Heart left ventricle (tissue), 16 donors: ENCODE measurements at regions not wholly inside any gene's neighbourhood (a gene's known extent, or its start where the extent isn't known, plus 50 kb on each side); places are given as distances from the start of the nearest gene placed in this dataset.

Source experiments
- ATAC-seq, 4 donors: fragments of 200-7000 bp; cut with Tn5 transposase; one replicate each; pipeline ENCODE4 v1.9.1; 2020 to 2022; ENCODE audit warnings: moderate library complexity in 4 of 4, mild to moderate bottlenecking in 3 of 4, moderate number of reproducible peaks in 1 of 4
- DNase-seq, 5 donors: peaks; one replicate each; pipeline ENCODE4 v3.0.0-alpha.2; 2020
- H3K27ac ChIP-seq, 12 donors: fragments of 200-600 bp; sonication (generic) in 4 of 12; one replicate each; pipeline versions ENCODE4 v1.5.0 to v1.8.0; 2016 to 2022; ENCODE audit warnings: mild to moderate bottlenecking in 2 of 12
- H3K27me3 ChIP-seq, 9 donors: fragments of 200-600 bp; sonication (generic) in 2 of 9; one replicate each; pipeline versions ENCODE4 v1.5.1 to v1.8.0; 2016 to 2022; ENCODE audit warnings: mild to moderate bottlenecking in 3 of 9
- H3K36me3 ChIP-seq, 9 donors: fragments of 200-600 bp; sonication (generic) in 2 of 9; one replicate each; pipeline versions ENCODE4 v1.5.0 to v1.8.0; 2018 to 2022; ENCODE audit warnings: mild to moderate bottlenecking in 2 of 9
- H3K4me1 ChIP-seq, 12 donors: fragments of 200-600 bp; sonication (generic) in 4 of 12; one replicate each; pipeline versions ENCODE4 v1.5.0 to v1.8.0; 2016 to 2022; ENCODE audit warnings: mild to moderate bottlenecking in 3 of 12
- H3K4me3 ChIP-seq, 12 donors: fragments of 200-600 bp; sonication (generic) in 4 of 12; one replicate each; pipeline versions ENCODE4 v1.5.0 to v1.8.0; 2017 to 2022; ENCODE audit warnings: mild to moderate bottlenecking in 9 of 12, moderate library complexity in 4 of 12
- H3K9me3 ChIP-seq, 12 donors: fragments of 200-600 bp; sonication (generic) in 4 of 12; one replicate each; pipeline versions ENCODE4 v1.5.0 to v1.8.0; 2016 to 2022; ENCODE audit warnings: mild to moderate bottlenecking in 1 of 12
- CTCF ChIP-seq, 12 donors: fragments of 200-600 bp; sonication (generic) in 4 of 12; IDR thresholded peaks; one replicate each; pipeline versions ENCODE4 v1.5.0 to v1.8.0; 2018 to 2022; ENCODE audit warnings: antibody characterized with exemption in 12 of 12, mild to moderate bottlenecking in 5 of 12
- POLR2A ChIP-seq, 2 donors: fragments of 450-650 bp; IDR thresholded peaks; one replicate each; pipeline ENCODE4 v1.6.1; 2017; ENCODE audit warnings: antibody characterized with exemption in 2 of 2, mild to moderate bottlenecking in 2 of 2, moderate library complexity in 2 of 2
- WGBS, 4 donors: extraction: QIAGEN DNeasy Blood & Tissue Kit in 2 of 4; methylation state at CpG; one replicate each; pipeline versions ENCODE4 v1.1.5 to v1.1.7; 2013 to 2018; 5-methylcytosine and 5-hydroxymethylcytosine counted together
- intact Hi-C, 10 donors: fragments of 100-400 bp; cut with DNase I; formaldehyde crosslinking; loops; one replicate each; pipeline versions ENCODE4 v1.11.1 to v1.14.2; 2022
- donor health status: ischemic (EF 13 %, LVEDD 7.1; RV severe dilation, severe dysfunction).
- donor health status: healthy with polysubstance abuse.
- donor health status: DM: no; HTN: yes; CAD: no.
- donor health status: DM: no; HTN: no; CAD: no.
- donor health status: ischemic (EF 25% LVEDD 6.9; RV normal size, moderate dysfunction).
- donor health status: ischemic (EF 25% LVEDD 5.7; RV mildly dilated, moderate dysfunction).
- donor health status: healthy.
- donor health status: DM: yes; HTN: yes; CAD: no.
- donor health status: ischemic (EF 35%, LVEDD 5.7; RV mildly dilated, moderate dysfunction).
- donor health status: nonischemic (EF 11% LVEDD 7.7; RV severe dilation, severe dysfunction).
- donor health status: DM: yes; HTN: yes; CAD: no.
- donor health status: PGD.
- donor health status: ischemic (EF 29% LVEDD 5.4; RV normal size, mild dysfunction).
- donor health status: nonischemic (EF 23%, LVEDD 6.1; RV moderate dilation, normal function).

GRCh38 chr4:38306482-38307071, 346.4 kb downstream of the PTTG2 start:
- intact Hi-C loops = no loop called here
- WGBS, 4 donors = 29 to 45% (median 37%) methylated on average over 3 of the region's 3 CpGs
- no peaks in the 10 kb centered on the region for H3K36me3 ChIP-seq
- no peaks in the 10 kb centered on the region for H3K27me3 ChIP-seq
- H3K27ac ChIP-seq = peak overlapping the region in 1 of 12 donors; percentile 8
- peaks cover 0 to 10% (median 0%) of the 10 kb centered on the region in 12 donors for H3K9me3 ChIP-seq
- no peak for TF ChIP-seq POLR2A (IDR thresholded peaks at IDR 0.05)
- TF ChIP-seq CTCF (IDR thresholded peaks at IDR 0.05) = no peak
- no peak overlapping the region for H3K4me3 ChIP-seq
- no peak for DNase-seq
- ATAC-seq = no peak
- H3K4me1 ChIP-seq = peaks cover 0 to 14% (median 0%) of the 10 kb centered on the region in 12 donors

- Histone ChIP-seq H3K4me3 (no peak overlapping the region), H3K27ac (no peak overlapping the region), H3K27me3 (no peaks in the 10 kb centered on the region), H3K4me1 (peaks cover 0 to 14% (median 0%) of the 10 kb centered on the region in 12 donors), H3K36me3 (no peaks in the 10 kb centered on the region), H3K9me3 (peaks cover 0 to 4% (median 0%) of the 10 kb centered on the region in 12 donors)
- TF ChIP-seq CTCF (IDR thresholded peaks at IDR 0.05) = no peak
- ATAC-seq = no peak
- intact Hi-C loops = no loop called here
- WGBS, 4 donors = 52 to 59% (median 53%) methylated on average over 5 of the region's 5 CpGs
- no peak for DNase-seq
Measured at GRCh38 chr4:38308728-38309311, 348.6 kb downstream of the PTTG2 start.

- intact Hi-C loops = no loop called here
- peaks cover 0 to 21% (median 0%) of the 10 kb centered on the region in 12 donors for H3K4me1 ChIP-seq
- no peaks in the 10 kb centered on the region for H3K27me3 ChIP-seq
- no peak overlapping the region for H3K4me3 ChIP-seq
- peaks cover 0 to 4% (median 0%) of the 10 kb centered on the region in 12 donors for H3K9me3 ChIP-seq
- ATAC-seq (no peak), DNase-seq (no peak)
- H3K36me3 ChIP-seq = no peaks in the 10 kb centered on the region
- 87 to 97% (median 94%) methylated on average over 1 of the region's 1 CpG for WGBS, 4 donors
- TF ChIP-seq CTCF (IDR thresholded peaks at IDR 0.05) = no peak
- no peak for TF ChIP-seq POLR2A (IDR thresholded peaks at IDR 0.05)
- H3K27ac ChIP-seq = no peak overlapping the region
Measured at GRCh38 chr4:38309471-38309870, 349.3 kb downstream of the PTTG2 start.

- peaks cover 0 to 4% (median 0%) of the 10 kb centered on the region in 12 donors for H3K9me3 ChIP-seq
- no peaks in the 10 kb centered on the region for H3K27me3 ChIP-seq
- no peak for TF ChIP-seq POLR2A (IDR thresholded peaks at IDR 0.05)
- TF ChIP-seq CTCF (IDR thresholded peaks at IDR 0.05) = no peak
- intact Hi-C loops = loop anchor here in 5 of 10 donors (10.0 kb wide), 4 partner anchors 126 to 424 kb away; no protein-coding TSS in a partner anchor
- ATAC-seq = no peak
- DNase-seq = no peak
- 66 to 79% (median 73%) methylated on average over 4 of the region's 4 CpGs for WGBS, 4 donors
- no peaks in the 10 kb centered on the region for H3K36me3 ChIP-seq
- H3K4me3 ChIP-seq = no peak overlapping the region
- H3K27ac ChIP-seq = peak overlapping the region in 1 of 12 donors; percentile 32
- H3K4me1 ChIP-seq = peaks cover 0 to 22% (median 0%) of the 10 kb centered on the region in 12 donors
Measured at GRCh38 chr4:38310446-38311043, 350.3 kb downstream of the PTTG2 start.
